A549 (cell line): ENCODE measurements at regions not wholly inside any gene's neighbourhood (a gene's known extent, or its start where the extent isn't known, plus 50 kb on each side); places are given as distances from the start of the nearest gene placed in this dataset.

Source experiments
- BHLHE40 ChIP-seq: IDR thresholded peaks from 2 replicates; pipeline ENCODE4 v1.6.1; 2012; ENCODE audit warnings: low read depth, low read length, inconsistent platforms
- CBX8 ChIP-seq: fragments of 200-600 bp; sonication (generic); IDR thresholded peaks from 2 replicates; pipeline ENCODE4 v1.6.1; 2016
- CEBPB ChIP-seq, 2 experiments: fragments of >200 bp in 1 of 2; sonication (Bioruptor Twin) in 1 of 2; formaldehyde crosslinking in 1 of 2; IDR thresholded peaks; 2 replicates each; pipeline ENCODE4 v1.6.1; 2012 to 2016
- FOXS1 ChIP-seq: fragments of 250-450 bp; sonication (Bioruptor Pico); IDR thresholded peaks from 2 replicates; pipeline ENCODE4 v1.5.0; 2020; ENCODE audit warnings: mild to moderate bottlenecking, moderate library complexity
- MAX ChIP-seq: IDR thresholded peaks from 2 replicates; pipeline ENCODE4 v1.6.1; 2012
- POLR2A ChIP-seq: IDR thresholded peaks from 2 replicates; pipeline ENCODE4 v1.6.1; 2012; ENCODE audit warnings: mild to moderate bottlenecking, low read length
- RFX5 ChIP-seq: fragments of 450-650 bp; IDR thresholded peaks from 2 replicates; pipeline ENCODE4 v1.7.1; 2014; ENCODE audit warnings: antibody characterized with exemption, mild to moderate bottlenecking, moderate library complexity
- SMC3 ChIP-seq: fragments of >200 bp; sonication (Bioruptor Twin); formaldehyde crosslinking; IDR thresholded peaks from 3 replicates; pipeline ENCODE4 v1.6.1; 2018; ENCODE audit warnings: inconsistent platforms
- SREBF2 ChIP-seq: fragments of 450-650 bp; IDR thresholded peaks from 2 replicates; pipeline ENCODE4 v1.6.1; 2014; ENCODE audit warnings: mild to moderate bottlenecking, moderate library complexity
- TF ChIP-seq, protein P1 (sequence below): fragments of >200 bp; sonication (Bioruptor Twin); formaldehyde crosslinking; IDR thresholded peaks from 3 replicates; pipeline ENCODE4 v1.5.1; 2016
- TF ChIP-seq, protein P2 (sequence below): fragments of 450-650 bp; IDR thresholded peaks from 2 replicates; pipeline ENCODE4 v1.6.1; 2014; ENCODE audit warnings: antibody characterized with exemption
- TF ChIP-seq, protein P3 (sequence below): fragments of 150-350 bp; IDR thresholded peaks from 2 replicates; pipeline ENCODE4 v1.6.1; 2014; ENCODE audit warnings: low read depth, mild to moderate bottlenecking, low read length

DNA sequence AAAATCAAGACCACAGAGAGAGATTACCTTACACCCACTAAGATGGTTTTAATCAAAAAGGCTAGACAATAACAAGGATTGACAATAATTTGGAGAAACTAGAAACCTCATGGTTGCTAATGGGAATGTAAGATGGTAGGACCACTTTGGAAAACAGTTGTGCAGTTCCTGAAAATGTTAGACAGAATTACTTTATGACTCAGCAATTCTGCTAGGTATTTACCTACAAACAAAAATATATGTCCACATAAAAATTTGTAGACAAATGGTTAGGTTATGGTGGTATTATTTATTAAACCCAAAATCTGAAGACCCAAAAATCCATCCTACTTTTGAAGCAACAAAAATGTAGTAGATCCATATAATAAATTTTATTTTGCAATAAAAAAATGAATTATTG lies 1027.0 kb upstream of the ADGRL3 start:
- TF ChIP-seq, protein P1, sequence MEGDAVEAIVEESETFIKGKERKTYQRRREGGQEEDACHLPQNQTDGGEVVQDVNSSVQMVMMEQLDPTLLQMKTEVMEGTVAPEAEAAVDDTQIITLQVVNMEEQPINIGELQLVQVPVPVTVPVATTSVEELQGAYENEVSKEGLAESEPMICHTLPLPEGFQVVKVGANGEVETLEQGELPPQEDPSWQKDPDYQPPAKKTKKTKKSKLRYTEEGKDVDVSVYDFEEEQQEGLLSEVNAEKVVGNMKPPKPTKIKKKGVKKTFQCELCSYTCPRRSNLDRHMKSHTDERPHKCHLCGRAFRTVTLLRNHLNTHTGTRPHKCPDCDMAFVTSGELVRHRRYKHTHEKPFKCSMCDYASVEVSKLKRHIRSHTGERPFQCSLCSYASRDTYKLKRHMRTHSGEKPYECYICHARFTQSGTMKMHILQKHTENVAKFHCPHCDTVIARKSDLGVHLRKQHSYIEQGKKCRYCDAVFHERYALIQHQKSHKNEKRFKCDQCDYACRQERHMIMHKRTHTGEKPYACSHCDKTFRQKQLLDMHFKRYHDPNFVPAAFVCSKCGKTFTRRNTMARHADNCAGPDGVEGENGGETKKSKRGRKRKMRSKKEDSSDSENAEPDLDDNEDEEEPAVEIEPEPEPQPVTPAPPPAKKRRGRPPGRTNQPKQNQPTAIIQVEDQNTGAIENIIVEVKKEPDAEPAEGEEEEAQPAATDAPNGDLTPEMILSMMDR = no peak
- TF ChIP-seq SREBF2 = no peak
- no peak for TF ChIP-seq CBX8
- no peak for TF ChIP-seq FOXS1 (CRISPR knock-in tag)
- no peak for TF ChIP-seq MAX
- no peak for TF ChIP-seq SMC3
- TF ChIP-seq CEBPB (IDR thresholded peaks at IDR 0.05) = no peak
- no peak for TF ChIP-seq POLR2A
- TF ChIP-seq, protein P2, sequence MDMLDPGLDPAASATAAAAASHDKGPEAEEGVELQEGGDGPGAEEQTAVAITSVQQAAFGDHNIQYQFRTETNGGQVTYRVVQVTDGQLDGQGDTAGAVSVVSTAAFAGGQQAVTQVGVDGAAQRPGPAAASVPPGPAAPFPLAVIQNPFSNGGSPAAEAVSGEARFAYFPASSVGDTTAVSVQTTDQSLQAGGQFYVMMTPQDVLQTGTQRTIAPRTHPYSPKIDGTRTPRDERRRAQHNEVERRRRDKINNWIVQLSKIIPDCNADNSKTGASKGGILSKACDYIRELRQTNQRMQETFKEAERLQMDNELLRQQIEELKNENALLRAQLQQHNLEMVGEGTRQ = no peak
- TF ChIP-seq, protein P3, sequence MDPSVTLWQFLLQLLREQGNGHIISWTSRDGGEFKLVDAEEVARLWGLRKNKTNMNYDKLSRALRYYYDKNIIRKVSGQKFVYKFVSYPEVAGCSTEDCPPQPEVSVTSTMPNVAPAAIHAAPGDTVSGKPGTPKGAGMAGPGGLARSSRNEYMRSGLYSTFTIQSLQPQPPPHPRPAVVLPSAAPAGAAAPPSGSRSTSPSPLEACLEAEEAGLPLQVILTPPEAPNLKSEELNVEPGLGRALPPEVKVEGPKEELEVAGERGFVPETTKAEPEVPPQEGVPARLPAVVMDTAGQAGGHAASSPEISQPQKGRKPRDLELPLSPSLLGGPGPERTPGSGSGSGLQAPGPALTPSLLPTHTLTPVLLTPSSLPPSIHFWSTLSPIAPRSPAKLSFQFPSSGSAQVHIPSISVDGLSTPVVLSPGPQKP = no peak
- TF ChIP-seq BHLHE40 = no peak
- TF ChIP-seq RFX5 = no peak
